Panc1 (cell line): ENCODE measurements at regions not wholly inside any gene's neighbourhood (a gene's known extent, or its start where the extent isn't known, plus 50 kb on each side); places are given as distances from the start of the nearest gene placed in this dataset.

Experiments
- CTCF ChIP-seq: fragments of 450-650 bp; IDR thresholded peaks from 2 replicates; pipeline ENCODE4 v1.5.1; 2017; ENCODE audit warnings: mild to moderate bottlenecking
- POLR2AphosphoS5 ChIP-seq: IDR thresholded peaks from 2 replicates; pipeline ENCODE4 v1.6.1; 2012; ENCODE audit warnings: mild to moderate bottlenecking, low read depth, low read length, moderate library complexity
- SIN3A ChIP-seq: IDR thresholded peaks from 2 replicates; pipeline ENCODE4 v1.6.1; 2012; ENCODE audit warnings: low read depth, mild to moderate bottlenecking, low read length, moderate library complexity, borderline replicate concordance; ENCODE audit not compliant: insufficient read depth
- TF ChIP-seq, protein P1 (sequence below), 2 experiments: IDR thresholded peaks; 2 replicates each; pipeline ENCODE4 v1.6.1; 2011 to 2012; ENCODE audit warnings: low read depth in 2 of 2, control low read depth in 1 of 2, low read length in 1 of 2, mild to moderate bottlenecking in 1 of 2, moderate library complexity in 1 of 2; ENCODE audit not compliant: insufficient read depth in 1 of 2

DNA sequence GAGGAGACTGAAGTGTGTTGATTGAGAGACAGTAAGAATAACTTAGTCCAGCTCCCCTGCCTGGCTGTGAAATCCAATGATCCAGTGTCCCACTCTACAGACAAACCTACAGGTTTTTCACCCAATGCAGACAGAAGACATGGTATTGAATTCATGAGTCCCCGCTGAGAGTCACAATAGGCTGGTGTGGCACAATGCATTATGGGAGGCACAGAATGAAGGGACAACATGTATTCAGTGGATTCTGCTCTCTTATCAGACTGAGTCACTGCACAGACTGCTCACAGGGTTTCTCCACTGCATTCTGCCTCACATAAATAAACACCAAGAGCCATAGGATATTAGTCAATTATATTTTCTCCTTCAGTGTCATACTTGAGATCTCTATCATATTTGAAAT, 55.2 kb upstream of the TOP3B start:
- TF ChIP-seq CTCF: no peak
- no peak for TF ChIP-seq POLR2AphosphoS5
- TF ChIP-seq SIN3A: no peak
- TF ChIP-seq, protein P1, sequence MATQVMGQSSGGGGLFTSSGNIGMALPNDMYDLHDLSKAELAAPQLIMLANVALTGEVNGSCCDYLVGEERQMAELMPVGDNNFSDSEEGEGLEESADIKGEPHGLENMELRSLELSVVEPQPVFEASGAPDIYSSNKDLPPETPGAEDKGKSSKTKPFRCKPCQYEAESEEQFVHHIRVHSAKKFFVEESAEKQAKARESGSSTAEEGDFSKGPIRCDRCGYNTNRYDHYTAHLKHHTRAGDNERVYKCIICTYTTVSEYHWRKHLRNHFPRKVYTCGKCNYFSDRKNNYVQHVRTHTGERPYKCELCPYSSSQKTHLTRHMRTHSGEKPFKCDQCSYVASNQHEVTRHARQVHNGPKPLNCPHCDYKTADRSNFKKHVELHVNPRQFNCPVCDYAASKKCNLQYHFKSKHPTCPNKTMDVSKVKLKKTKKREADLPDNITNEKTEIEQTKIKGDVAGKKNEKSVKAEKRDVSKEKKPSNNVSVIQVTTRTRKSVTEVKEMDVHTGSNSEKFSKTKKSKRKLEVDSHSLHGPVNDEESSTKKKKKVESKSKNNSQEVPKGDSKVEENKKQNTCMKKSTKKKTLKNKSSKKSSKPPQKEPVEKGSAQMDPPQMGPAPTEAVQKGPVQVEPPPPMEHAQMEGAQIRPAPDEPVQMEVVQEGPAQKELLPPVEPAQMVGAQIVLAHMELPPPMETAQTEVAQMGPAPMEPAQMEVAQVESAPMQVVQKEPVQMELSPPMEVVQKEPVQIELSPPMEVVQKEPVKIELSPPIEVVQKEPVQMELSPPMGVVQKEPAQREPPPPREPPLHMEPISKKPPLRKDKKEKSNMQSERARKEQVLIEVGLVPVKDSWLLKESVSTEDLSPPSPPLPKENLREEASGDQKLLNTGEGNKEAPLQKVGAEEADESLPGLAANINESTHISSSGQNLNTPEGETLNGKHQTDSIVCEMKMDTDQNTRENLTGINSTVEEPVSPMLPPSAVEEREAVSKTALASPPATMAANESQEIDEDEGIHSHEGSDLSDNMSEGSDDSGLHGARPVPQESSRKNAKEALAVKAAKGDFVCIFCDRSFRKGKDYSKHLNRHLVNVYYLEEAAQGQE (IDR thresholded peaks at IDR 0.05; ENCODE audit: insufficient read depth in 1 of 2, low read depth in 2 of 2, low read length in 1 of 2): no peak
